H7 (cell line): ENCODE measurements at regions not wholly inside any gene's neighbourhood (a gene's known extent, or its start where the extent isn't known, plus 50 kb on each side); places are given as distances from the start of the nearest gene placed in this dataset.

Experiments
- DNase-seq: peaks from one replicate; pipeline ENCODE4 v3.0.0; 2012
- H3K27me3 ChIP-seq: 2 replicates; pipeline ENCODE4 v1.6.0; 2011; ENCODE audit warnings: mild to moderate bottlenecking, low read length; ENCODE audit not compliant: control insufficient read depth, insufficient read depth
- H3K36me3 ChIP-seq: replicated peaks from 2 replicates; pipeline ENCODE4 v1.5.1; 2011; ENCODE audit warnings: low read length; ENCODE audit not compliant: control insufficient read depth, insufficient read depth
- H3K4me3 ChIP-seq: 2 replicates; pipeline ENCODE4 v1.5.1; 2011; ENCODE audit warnings: low read depth, mild to moderate bottlenecking, control low read depth, low read length, moderate library complexity; ENCODE audit not compliant: insufficient read depth

- H3K36me3 ChIP-seq = no peaks in the 10 kb centered on the region
- peak; percentile 64 for DNase-seq
- H3K27me3 ChIP-seq = no peaks in the 10 kb centered on the region
- no peak overlapping the region for H3K4me3 ChIP-seq
These were observed 193.2 kb upstream of the PLET1 start for GRCh38 chr11:112453601-112454577.

GRCh38 chr11:112454841-112455240, 194.2 kb upstream of the PLET1 start:
- H3K36me3 ChIP-seq = no peaks in the 10 kb centered on the region
- no peak for DNase-seq

GRCh38 chr11:112455791-112456190, 195.1 kb upstream of the PLET1 start:
- no peak overlapping the region for H3K4me3 ChIP-seq
- no peak for DNase-seq
- H3K36me3 ChIP-seq = no peaks in the 10 kb centered on the region
- H3K27me3 ChIP-seq = no peaks in the 10 kb centered on the region

More at GRCh38 chr11:112454841-112455240, 194.2 kb upstream of the PLET1 start:
- Histone ChIP-seq H3K4me3 (no peak overlapping the region), H3K27me3 (no peaks in the 10 kb centered on the region)

GRCh38 chr11:112457532-112457931, 196.9 kb upstream of the PLET1 start:
- H3K36me3 ChIP-seq = no peaks in the 10 kb centered on the region
- no peak overlapping the region for H3K4me3 ChIP-seq
- H3K27me3 ChIP-seq = no peaks in the 10 kb centered on the region
- no peak for DNase-seq

DNA sequence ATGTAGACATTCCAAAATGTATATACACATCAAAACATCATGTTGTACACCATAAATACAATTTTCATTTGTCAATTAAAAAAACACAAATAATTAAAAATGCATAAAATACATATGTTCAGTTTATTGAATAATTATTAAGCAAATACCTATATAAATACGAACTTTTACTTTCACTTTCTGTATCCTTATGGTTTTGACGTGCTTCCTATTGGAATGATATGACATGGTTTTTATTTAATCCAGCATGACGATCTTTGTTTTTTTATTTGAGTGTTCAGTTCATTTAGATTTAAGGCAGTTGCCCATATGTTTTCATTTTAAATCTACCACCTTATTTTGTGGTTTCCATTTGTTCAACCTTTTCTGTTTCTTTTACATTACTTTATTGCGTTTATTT, 198.3 kb upstream of the PLET1 start:
- no peak for DNase-seq
- Histone ChIP-seq H3K36me3 (no peaks in the 10 kb centered on the region), H3K4me3 (no peak overlapping the region), H3K27me3 (no peaks in the 10 kb centered on the region)

- Histone ChIP-seq H3K36me3 (no peaks in the 10 kb centered on the region), H3K27me3 (no peaks in the 10 kb centered on the region), H3K4me3 (no peak overlapping the region)
- no peak for DNase-seq
These were observed 199.5 kb upstream of the PLET1 start for GRCh38 chr11:112460141-112460540.

GRCh38 chr11:112464949-112465348, 204.3 kb upstream of the PLET1 start:
- Histone ChIP-seq H3K36me3 (no peaks in the 10 kb centered on the region), H3K4me3 (no peak overlapping the region), H3K27me3 (no peaks in the 10 kb centered on the region; the same call in 1 of the 2 replicates)
- no peak for DNase-seq

- H3K27me3 ChIP-seq = no peaks in the 10 kb centered on the region; the same call in 1 of the 2 replicates
- no peaks in the 10 kb centered on the region for H3K36me3 ChIP-seq
- no peak for DNase-seq
- H3K4me3 ChIP-seq = no peak overlapping the region
These were observed 204.9 kb upstream of the PLET1 start for GRCh38 chr11:112465433-112466024.

- no peak for DNase-seq
- H3K36me3 ChIP-seq = no peaks in the 10 kb centered on the region
- H3K4me3 ChIP-seq = no peak overlapping the region
These were observed 207.1 kb upstream of the PLET1 start for GRCh38 chr11:112467721-112468120.

DNA sequence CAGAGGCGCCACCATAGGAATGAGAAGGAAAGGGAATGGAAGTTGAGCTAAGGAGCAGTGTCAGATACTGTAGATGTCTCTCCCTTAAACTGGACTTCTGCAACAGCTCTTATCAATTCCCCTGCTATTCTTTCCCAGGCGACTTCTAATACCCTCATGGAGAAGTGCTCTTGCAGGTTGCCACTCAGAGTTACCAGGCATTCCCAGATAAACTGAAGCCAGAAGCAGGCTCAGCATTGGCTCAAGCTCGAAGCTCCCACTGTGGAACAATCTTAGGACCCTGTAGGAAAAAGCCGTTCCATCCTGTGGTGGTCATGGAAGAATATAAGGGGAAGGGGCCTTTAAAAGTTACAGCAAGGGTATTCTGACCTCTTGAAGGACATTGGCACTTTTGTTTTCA, 208.7 kb upstream of the PLET1 start:
- no peak for DNase-seq
- Histone ChIP-seq H3K27me3 (no peaks in the 10 kb centered on the region; the same call in 1 of the 2 replicates), H3K4me3 (no peak overlapping the region), H3K36me3 (no peaks in the 10 kb centered on the region)

More at GRCh38 chr11:112467721-112468120, 207.1 kb upstream of the PLET1 start:
- no peaks in the 10 kb centered on the region; the same call in 1 of the 2 replicates for H3K27me3 ChIP-seq

- H3K36me3 ChIP-seq = no peaks in the 10 kb centered on the region
- no peak for DNase-seq
- H3K27me3 ChIP-seq = peaks cover under 1% of the 10 kb centered on the region; the same call in 1 of the 2 replicates
- no peak overlapping the region for H3K4me3 ChIP-seq
These were observed 209.7 kb upstream of the PLET1 start for GRCh38 chr11:112470355-112470754.

DNA sequence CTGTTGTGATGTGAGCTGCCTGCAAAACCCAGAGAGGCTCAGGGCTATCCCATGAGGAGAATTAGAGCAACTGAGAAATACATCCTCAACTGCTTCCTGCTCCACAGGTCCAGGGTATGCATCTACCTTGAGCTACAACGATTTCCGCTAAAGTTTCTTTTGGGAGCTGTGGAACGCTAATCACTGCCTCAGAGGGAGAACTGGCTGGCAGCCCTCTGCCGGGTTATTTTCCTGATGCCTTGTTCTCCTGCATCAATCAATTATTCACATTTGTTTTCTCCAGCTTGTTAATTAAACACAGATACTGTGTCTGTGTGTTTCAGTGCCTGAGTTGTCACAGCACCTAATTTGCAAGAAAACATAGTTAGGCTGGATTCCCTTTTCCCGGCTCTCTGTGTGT, 211.1 kb upstream of the PLET1 start:
- H3K27me3 ChIP-seq = peaks cover 6% of the 10 kb centered on the region; the same call in 1 of the 2 replicates
- no peak overlapping the region for H3K4me3 ChIP-seq
- no peak for DNase-seq
- H3K36me3 ChIP-seq = no peaks in the 10 kb centered on the region

- no peak overlapping the region for H3K4me3 ChIP-seq
These were observed 216.5 kb upstream of the PLET1 start for GRCh38 chr11:112477152-112477551.

DNA sequence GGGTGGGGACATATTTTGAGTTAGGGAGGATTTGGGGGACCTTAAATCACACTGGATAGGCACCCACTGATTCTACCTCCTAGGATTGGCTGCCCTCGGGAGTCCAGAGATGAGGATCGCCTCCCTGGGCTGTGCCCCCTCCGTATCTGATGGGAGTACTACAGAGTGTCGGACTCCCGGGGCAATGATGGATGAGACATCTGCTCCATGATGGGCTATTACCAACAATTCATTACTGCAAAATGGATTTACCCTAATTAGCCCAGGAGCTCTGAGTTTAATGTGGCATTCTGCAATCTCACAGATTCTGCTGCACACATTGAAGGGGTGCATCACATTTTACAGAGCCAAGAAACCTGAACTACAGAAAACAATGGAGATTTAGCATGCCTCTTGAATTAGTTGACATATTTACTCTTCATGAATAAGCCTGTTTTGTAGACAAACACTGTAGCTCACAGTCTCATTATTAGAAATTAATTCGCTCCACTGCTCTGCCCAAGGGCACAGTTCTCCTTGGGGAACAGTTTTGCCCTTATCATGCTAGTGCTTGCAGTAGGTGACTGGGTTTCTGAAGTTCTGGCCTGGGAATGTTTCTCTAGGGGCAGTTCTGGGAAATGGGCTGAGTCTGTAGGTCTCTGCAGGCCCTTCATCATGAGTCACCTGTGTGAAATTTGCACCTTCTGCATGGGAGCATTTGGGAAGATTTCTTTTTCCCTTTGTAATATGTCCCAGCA, 217.1 kb upstream of the PLET1 start:
- no peak for DNase-seq
- H3K36me3 ChIP-seq = no peaks in the 10 kb centered on the region
- no peak overlapping the region for H3K4me3 ChIP-seq
- H3K27me3 ChIP-seq = peaks cover 10% of the 10 kb centered on the region

More at GRCh38 chr11:112477152-112477551, 216.5 kb upstream of the PLET1 start:
- DNase-seq = no peak
- no peaks in the 10 kb centered on the region for H3K36me3 ChIP-seq
- peaks cover 9% of the 10 kb centered on the region for H3K27me3 ChIP-seq
